H9 (cell line): ENCODE measurements at regions not wholly inside any gene's neighbourhood (a gene's known extent, or its start where the extent isn't known, plus 50 kb on each side); places are given as distances from the start of the nearest gene placed in this dataset.

ENCODE experiments used
- DNase-seq: peaks from one replicate; pipeline ENCODE4 v3.0.0-alpha.2; 2017
- H2AFZ ChIP-seq: one replicate; pipeline ENCODE4 v1.6.1; 2013; ENCODE audit warnings: mild to moderate bottlenecking, low read length, control low read depth, moderate library complexity
- H2AK5ac ChIP-seq: 2 replicates; pipeline ENCODE4 v1.6.1; 2013; ENCODE audit warnings: low read length, control low read depth, mixed read lengths; ENCODE audit not compliant: insufficient read length
- H2BK120ac ChIP-seq: one replicate; pipeline ENCODE4 v1.6.1; 2013; ENCODE audit warnings: low read depth, mild to moderate bottlenecking, low read length, control low read depth, inconsistent platforms; ENCODE audit not compliant: poor library complexity, severe bottlenecking
- H2BK12ac ChIP-seq: 2 replicates; pipeline ENCODE4 v1.6.1; 2013; ENCODE audit warnings: low read length, control low read depth, mixed read lengths, low read depth; ENCODE audit not compliant: insufficient read length
- H2BK15ac ChIP-seq: 2 replicates; pipeline ENCODE4 v1.6.1; 2013; ENCODE audit warnings: low read depth, low read length, control low read depth
- H2BK20ac ChIP-seq: one replicate; pipeline ENCODE4 v1.6.1; 2013; ENCODE audit warnings: low read depth, mild to moderate bottlenecking, low read length, control low read depth, inconsistent platforms; ENCODE audit not compliant: poor library complexity, severe bottlenecking
- H2BK5ac ChIP-seq: 2 replicates; pipeline ENCODE4 v1.6.1; 2013; ENCODE audit warnings: low read length, control low read depth, mixed read lengths; ENCODE audit not compliant: insufficient read length
- H3K14ac ChIP-seq: 2 replicates; pipeline ENCODE4 v1.6.1; 2013; ENCODE audit warnings: low read length, control low read depth; ENCODE audit not compliant: insufficient read depth
- H3K18ac ChIP-seq: 2 replicates; pipeline ENCODE4 v1.6.1; 2013; ENCODE audit warnings: low read depth, mild to moderate bottlenecking, mixed read lengths, low read length, control low read depth; ENCODE audit not compliant: insufficient read length
- H3K23ac ChIP-seq: 2 replicates; pipeline ENCODE4 v1.6.1; 2013; ENCODE audit warnings: low read length, control low read depth, mixed read lengths, low read depth; ENCODE audit not compliant: insufficient read length
- H3K23me2 ChIP-seq: 2 replicates; pipeline ENCODE4 v1.6.1; 2013; ENCODE audit warnings: low read depth, mild to moderate bottlenecking, mixed read lengths, low read length, control low read depth; ENCODE audit not compliant: insufficient read length, poor library complexity, severe bottlenecking
- H3K27ac ChIP-seq: 2 replicates; pipeline ENCODE4 v1.5.1; 2013; ENCODE audit warnings: low read length, control low read depth, mixed read lengths, low read depth; ENCODE audit not compliant: insufficient read length
- H3K27me3 ChIP-seq: 2 replicates; pipeline ENCODE4 v1.6.1; 2013; ENCODE audit warnings: low read length, control low read depth, inconsistent platforms; ENCODE audit not compliant: insufficient read depth
- H3K4ac ChIP-seq: 2 replicates; pipeline ENCODE4 v1.6.1; 2013; ENCODE audit warnings: low read depth, mild to moderate bottlenecking, control low read depth, inconsistent platforms, low read length, moderate library complexity
- H3K4me1 ChIP-seq: 2 replicates; pipeline ENCODE4 v1.6.1; 2013; ENCODE audit warnings: low read length, control low read depth, inconsistent platforms; ENCODE audit not compliant: insufficient read depth
- H3K4me2 ChIP-seq: 2 replicates; pipeline ENCODE4 v1.6.1; 2013; ENCODE audit warnings: low read length, control low read depth, mixed read lengths; ENCODE audit not compliant: insufficient read length, insufficient read depth
- H3K56ac ChIP-seq: 2 replicates; pipeline ENCODE4 v1.6.1; 2013; ENCODE audit warnings: low read depth, mild to moderate bottlenecking, mixed read lengths, low read length, control low read depth; ENCODE audit not compliant: insufficient read length
- H3K79me1 ChIP-seq: 2 replicates; pipeline ENCODE4 v1.6.1; 2013; ENCODE audit warnings: low read depth, mild to moderate bottlenecking, moderate library complexity, low read length, control low read depth, inconsistent platforms; ENCODE audit not compliant: insufficient read depth, poor library complexity, severe bottlenecking
- H3K79me2 ChIP-seq: 2 replicates; pipeline ENCODE4 v1.6.1; 2013; ENCODE audit warnings: low read length, control low read depth, inconsistent platforms; ENCODE audit not compliant: insufficient read depth
- H3K9ac ChIP-seq: 2 replicates; pipeline ENCODE4 v1.6.1; 2013; ENCODE audit warnings: low read length, control low read depth, mixed read lengths; ENCODE audit not compliant: insufficient read length; ENCODE audit errors: extremely low read depth
- H3K9me3 ChIP-seq: one replicate; pipeline ENCODE4 v1.6.1; 2013; ENCODE audit warnings: low read depth, low read length, inconsistent platforms; ENCODE audit not compliant: control insufficient read depth
- H3T11ph ChIP-seq: one replicate; pipeline ENCODE4 v1.6.1; 2013; ENCODE audit warnings: mild to moderate bottlenecking, low read length, control low read depth, inconsistent platforms
- H4K20me1 ChIP-seq: one replicate; pipeline ENCODE4 v1.6.1; 2013; ENCODE audit not compliant: control insufficient read depth, insufficient read length, insufficient read depth
- H4K5ac ChIP-seq: 2 replicates; pipeline ENCODE4 v1.6.1; 2013; ENCODE audit warnings: low read depth, mild to moderate bottlenecking, mixed read lengths, low read length, control low read depth; ENCODE audit not compliant: insufficient read length
- H4K8ac ChIP-seq: replicated peaks from 2 replicates; pipeline ENCODE4 v1.6.1; 2013; ENCODE audit warnings: low read length, control low read depth, mixed read lengths, low read depth; ENCODE audit not compliant: insufficient read length
- H4K91ac ChIP-seq: 2 replicates; pipeline ENCODE4 v1.6.1; 2013; ENCODE audit warnings: low read depth, mild to moderate bottlenecking, moderate library complexity, mixed read lengths, low read length, control low read depth; ENCODE audit not compliant: insufficient read length
- H3K27ac Mint-ChIP-seq, 3 experiments: 2 replicates in 2 of 3; 3 replicates in 1 of 3; pipeline ENCODE4 v1.8.0; 2020 to 2021; ENCODE audit warnings: mixed read lengths in 3 of 3, mild to moderate bottlenecking in 1 of 3, moderate library complexity in 1 of 3
- H3K27me3 Mint-ChIP-seq: 2 replicates; pipeline ENCODE4 v1.8.0; 2021; ENCODE audit warnings: low read depth, mild to moderate bottlenecking, moderate library complexity, mixed read lengths
- H3K36me3 Mint-ChIP-seq, 3 experiments: 2 replicates in 2 of 3; 3 replicates in 1 of 3; pipeline ENCODE4 v1.8.0; 2020 to 2021; ENCODE audit warnings: low read depth in 3 of 3, mixed read lengths in 3 of 3; ENCODE audit not compliant: insufficient read depth in 1 of 3
- H3K4me1 Mint-ChIP-seq, 2 experiments: 2 replicates each; pipeline ENCODE4 v1.8.0; 2020; ENCODE audit warnings: mixed read lengths in 2 of 2
- H3K4me3 Mint-ChIP-seq, 2 experiments: 2 replicates in 1 of 2; 3 replicates in 1 of 2; pipeline ENCODE4 v1.8.0; 2020 to 2021; ENCODE audit warnings: mild to moderate bottlenecking in 2 of 2, mixed read lengths in 2 of 2, moderate library complexity in 1 of 2
- H3K9me3 Mint-ChIP-seq, 2 experiments: 2 replicates in 1 of 2; 3 replicates in 1 of 2; pipeline ENCODE4 v1.8.0; 2020; ENCODE audit warnings: mild to moderate bottlenecking in 2 of 2, mixed read lengths in 2 of 2, moderate library complexity in 1 of 2
- WGBS: extraction: QIAGEN DNeasy Blood & Tissue Kit; methylation state at CpG from one replicate; pipeline ENCODE4 v1.1.7; 2013; ENCODE audit warnings: missing lambda C conversion rate, low lambda C conversion rate, mixed read lengths; ENCODE audit not compliant: insufficient read length; ENCODE audit errors: extremely low coverage; 5-methylcytosine and 5-hydroxymethylcytosine counted together
- TF ChIP-seq, protein P1 (sequence below): fragments of 200-600 bp; sonication (generic); conservative IDR thresholded peaks from 3 replicates; pipeline ENCODE4 v1.8.0; 2021; ENCODE audit warnings: antibody characterized with exemption, mild to moderate bottlenecking

DNA sequence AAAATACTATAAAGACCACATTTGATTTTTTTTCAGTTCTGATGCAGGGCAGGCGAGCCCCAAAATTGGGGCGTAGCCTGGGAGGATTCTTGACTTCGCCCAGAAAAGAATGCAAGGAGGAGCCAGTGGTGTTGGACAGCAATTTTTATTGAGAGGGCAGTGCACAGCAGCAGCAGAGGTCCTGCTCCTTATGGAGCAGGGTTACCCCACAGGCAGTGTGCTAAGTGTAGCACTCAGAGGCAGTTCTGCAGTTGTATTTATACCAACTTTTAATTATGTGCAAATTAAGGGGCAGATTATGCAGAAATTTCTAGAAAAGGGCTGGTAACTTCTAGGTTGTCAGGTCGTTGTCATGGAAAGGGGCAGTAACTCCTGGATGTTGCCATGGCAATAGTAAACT lies 69.9 kb downstream of the GASK1B start:
- no peak overlapping the region for H3K14ac ChIP-seq
- Mint-ChIP-seq H3K27ac (no peak overlapping the region), H3K4me3 (no peak overlapping the region), H3K36me3 (no peaks in the 10 kb centered on the region), H3K9me3 (peaks cover 0 to 2% of the 10 kb centered on the region in 2 experiments; a peak in 2 of 5 replicates), H3K4me1 (peaks cover 0 to 8% of the 10 kb centered on the region in 2 experiments; a peak in 3 of 4 replicates), H3K27me3 (no peaks in the 10 kb centered on the region)
- H2BK5ac ChIP-seq, result no peak overlapping the region
- no peak overlapping the region for H2BK120ac ChIP-seq
- H3K79me2 ChIP-seq, result no peaks in the 10 kb centered on the region
- H3K23me2 ChIP-seq, result no peaks in the 10 kb centered on the region
- no peaks in the 10 kb centered on the region for H3K27me3 ChIP-seq
- no peak overlapping the region for H2BK12ac ChIP-seq
- no peak overlapping the region for H3K18ac ChIP-seq
- TF ChIP-seq, protein P1, sequence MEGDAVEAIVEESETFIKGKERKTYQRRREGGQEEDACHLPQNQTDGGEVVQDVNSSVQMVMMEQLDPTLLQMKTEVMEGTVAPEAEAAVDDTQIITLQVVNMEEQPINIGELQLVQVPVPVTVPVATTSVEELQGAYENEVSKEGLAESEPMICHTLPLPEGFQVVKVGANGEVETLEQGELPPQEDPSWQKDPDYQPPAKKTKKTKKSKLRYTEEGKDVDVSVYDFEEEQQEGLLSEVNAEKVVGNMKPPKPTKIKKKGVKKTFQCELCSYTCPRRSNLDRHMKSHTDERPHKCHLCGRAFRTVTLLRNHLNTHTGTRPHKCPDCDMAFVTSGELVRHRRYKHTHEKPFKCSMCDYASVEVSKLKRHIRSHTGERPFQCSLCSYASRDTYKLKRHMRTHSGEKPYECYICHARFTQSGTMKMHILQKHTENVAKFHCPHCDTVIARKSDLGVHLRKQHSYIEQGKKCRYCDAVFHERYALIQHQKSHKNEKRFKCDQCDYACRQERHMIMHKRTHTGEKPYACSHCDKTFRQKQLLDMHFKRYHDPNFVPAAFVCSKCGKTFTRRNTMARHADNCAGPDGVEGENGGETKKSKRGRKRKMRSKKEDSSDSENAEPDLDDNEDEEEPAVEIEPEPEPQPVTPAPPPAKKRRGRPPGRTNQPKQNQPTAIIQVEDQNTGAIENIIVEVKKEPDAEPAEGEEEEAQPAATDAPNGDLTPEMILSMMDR, result no peak
- H4K8ac ChIP-seq, result no peak overlapping the region
- no peak overlapping the region for H2BK20ac ChIP-seq
- no peak overlapping the region for H4K5ac ChIP-seq
- no peak overlapping the region for H3K23ac ChIP-seq
- no peak overlapping the region for H2BK15ac ChIP-seq
- no peak overlapping the region for H3K9ac ChIP-seq
- no peak overlapping the region for H4K91ac ChIP-seq
- no peaks in the 10 kb centered on the region; the same call in 1 of the 2 replicates for H3K4me1 ChIP-seq
- no CpG with 5 or more reads among the region's 4 CpGs for WGBS
- no peak for DNase-seq
- H3K27ac ChIP-seq, result no peak overlapping the region
- H3K79me1 ChIP-seq, result no peaks in the 10 kb centered on the region
- H3K9me3 ChIP-seq, result no peaks in the 10 kb centered on the region
- no peak overlapping the region for H2AFZ ChIP-seq
- no peak overlapping the region for H3K56ac ChIP-seq
- H4K20me1 ChIP-seq, result no peaks in the 10 kb centered on the region
- H3T11ph ChIP-seq, result no peak overlapping the region
- H3K4me2 ChIP-seq, result no peak overlapping the region
- H3K4ac ChIP-seq, result no peak overlapping the region
- H2AK5ac ChIP-seq, result no peak overlapping the region
